Lower leg skin (tissue), 4 donors: ENCODE measurements at regions not wholly inside any gene's neighbourhood (a gene's known extent, or its start where the extent isn't known, plus 50 kb on each side); places are given as distances from the start of the nearest gene placed in this dataset.

Experiments used
- DNase-seq, 2 donors: peaks; one replicate each; pipeline ENCODE4 v3.0.0-alpha.2; 2019; ENCODE audit warnings: low spot score in 2 of 2
- H3K4me3 ChIP-seq: fragments of 200-600 bp; sonication (generic); 2 replicates; pipeline ENCODE4 v1.5.1; 2017; ENCODE audit warnings: mild to moderate bottlenecking, low read depth; ENCODE audit not compliant: poor library complexity, severe bottlenecking
- CTCF ChIP-seq, 3 donors: fragments of 450-650 bp; IDR thresholded peaks; one replicate each; pipeline ENCODE4 v1.5.1; 2016; ENCODE audit warnings: antibody characterized with exemption in 3 of 3, mild to moderate bottlenecking in 3 of 3, moderate library complexity in 2 of 3
- POLR2A ChIP-seq, 2 donors: fragments of 450-650 bp; IDR thresholded peaks; one replicate each; pipeline ENCODE4 v1.6.1; 2016 to 2017; ENCODE audit warnings: antibody characterized with exemption in 2 of 2, mild to moderate bottlenecking in 1 of 2, moderate library complexity in 1 of 2
- WGBS, 2 donors: methylation state at CpG; one replicate each; pipeline ENCODE4 v1.1.5; 2018; 5-methylcytosine and 5-hydroxymethylcytosine counted together
- intact Hi-C: fragments of 100-400 bp; cut with DNase I; formaldehyde crosslinking; loops from one replicate; pipeline ENCODE4 v1.15.0; 2023; ENCODE audit warnings: low total_unique reads

GRCh38 chr2:184256611-184257010 is 341.7 kb upstream of the ZNF804A start:
- 73 to 77% methylated on average over 1 of the region's 1 CpG for WGBS, 2 donors
- no peak overlapping the region for H3K4me3 ChIP-seq
- no peak for TF ChIP-seq CTCF (IDR thresholded peaks at IDR 0.05)
- no peak for TF ChIP-seq POLR2A (IDR thresholded peaks at IDR 0.05)
- no peak for DNase-seq
- intact Hi-C loops, result no loop called here

- intact Hi-C loops, result no loop called here
- no peak for DNase-seq
- TF ChIP-seq CTCF (IDR thresholded peaks at IDR 0.05) (no peak), POLR2A (IDR thresholded peaks at IDR 0.05) (no peak)
- no peak overlapping the region for H3K4me3 ChIP-seq
Measured at GRCh38 chr2:184261331-184261730, 337.0 kb upstream of the ZNF804A start.

DNA sequence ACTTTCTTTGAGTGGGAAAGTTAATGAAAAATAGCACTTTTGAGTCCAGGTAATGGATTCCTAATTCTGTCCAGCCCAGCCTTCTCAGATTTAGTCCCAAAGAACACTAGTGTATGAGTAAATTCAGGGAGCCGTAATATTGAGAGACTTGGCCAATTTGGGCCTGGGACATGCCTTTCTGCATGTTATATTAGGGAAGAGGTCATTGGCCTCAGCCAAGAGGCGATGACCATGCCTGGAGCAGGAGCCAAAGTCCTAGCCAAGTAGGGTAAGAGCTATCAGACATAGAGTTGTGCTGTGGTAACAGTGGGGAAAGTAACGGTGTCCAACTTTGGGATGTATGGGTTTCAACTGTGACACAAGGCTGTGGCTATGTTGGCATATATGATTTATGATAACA is 336.5 kb upstream of the ZNF804A start:
- DNase-seq, result no peak
- H3K4me3 ChIP-seq, result no peak overlapping the region
- intact Hi-C loops, result no loop called here
- 67 to 86% methylated on average over 3 of the region's 3 CpGs for WGBS, 2 donors
- TF ChIP-seq POLR2A (IDR thresholded peaks at IDR 0.05), result no peak

GRCh38 chr2:184268900-184269477 is 329.3 kb upstream of the ZNF804A start:
- intact Hi-C loops, result no loop called here
- 69 to 71% methylated on average over 5 of the region's 5 CpGs for WGBS, 2 donors
- no peak overlapping the region for H3K4me3 ChIP-seq
- TF ChIP-seq POLR2A (IDR thresholded peaks at IDR 0.05) (no peak), CTCF (IDR thresholded peaks at IDR 0.05) (no peak)
- no peak for DNase-seq

DNA sequence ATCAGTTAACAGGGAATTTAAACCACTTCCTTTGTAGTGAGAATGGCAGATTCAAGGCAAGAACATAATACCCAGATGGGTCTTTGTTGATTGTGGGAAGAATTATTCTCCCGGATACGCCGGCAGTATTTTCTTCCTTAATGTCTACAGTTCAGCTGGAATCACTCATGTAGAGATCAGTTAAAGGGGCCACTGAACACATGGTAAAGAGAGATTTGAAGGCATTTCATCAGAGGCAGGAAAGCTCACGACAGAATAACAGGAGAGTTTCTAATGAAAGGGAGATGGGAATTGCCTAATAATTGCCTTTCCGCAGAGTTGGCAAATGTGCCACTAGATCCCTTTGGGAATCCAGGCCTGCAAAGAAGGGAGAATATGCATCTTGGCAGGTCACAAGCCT is 327.7 kb upstream of the ZNF804A start:
- 45 to 62% methylated on average over 5 of the region's 5 CpGs for WGBS, 2 donors
- H3K4me3 ChIP-seq, result no peak overlapping the region
- DNase-seq, result no peak
- TF ChIP-seq CTCF (IDR thresholded peaks at IDR 0.05), result no peak
- TF ChIP-seq POLR2A (IDR thresholded peaks at IDR 0.05), result no peak
- intact Hi-C loops, result no loop called here

DNA sequence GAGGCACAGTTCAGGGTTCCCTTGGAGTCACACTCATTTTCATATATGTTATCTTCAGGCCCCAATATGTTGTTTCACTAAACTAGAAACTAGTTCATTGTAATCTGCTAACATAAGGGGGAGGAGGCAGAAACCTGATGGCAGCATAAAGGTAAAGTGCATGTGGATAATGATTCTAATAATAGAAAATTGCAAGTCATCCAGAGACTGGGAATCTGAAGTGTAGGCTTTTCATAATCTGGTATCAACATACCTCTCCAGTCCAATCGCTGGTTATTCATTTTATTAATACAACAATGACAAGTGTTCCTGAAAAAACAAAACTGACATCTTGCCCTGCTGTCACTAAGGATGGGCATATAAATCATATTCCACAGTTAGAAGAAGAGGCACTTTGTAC is 326.3 kb upstream of the ZNF804A start:
- DNase-seq, result no peak
- no peak for TF ChIP-seq CTCF (IDR thresholded peaks at IDR 0.05)
- TF ChIP-seq POLR2A (IDR thresholded peaks at IDR 0.05), result no peak
- WGBS, 2 donors, result 78 to 88% methylated on average over 1 of the region's 1 CpG
- H3K4me3 ChIP-seq, result no peak overlapping the region
- intact Hi-C loops, result no loop called here
